ENCODE measurements at regions not wholly inside any gene's neighbourhood (a gene's known extent, or its start where the extent isn't known, plus 50 kb on each side); places are given as distances from the start of the nearest gene placed in this dataset.

- intact Hi-C loops (cut with DNase I) = no loop called here
- H3K27me3 ChIP-seq = peaks cover 4% of the 10 kb centered on the region
- H3K27ac ChIP-seq = no peak overlapping the region
- TF ChIP-seq, protein P1, sequence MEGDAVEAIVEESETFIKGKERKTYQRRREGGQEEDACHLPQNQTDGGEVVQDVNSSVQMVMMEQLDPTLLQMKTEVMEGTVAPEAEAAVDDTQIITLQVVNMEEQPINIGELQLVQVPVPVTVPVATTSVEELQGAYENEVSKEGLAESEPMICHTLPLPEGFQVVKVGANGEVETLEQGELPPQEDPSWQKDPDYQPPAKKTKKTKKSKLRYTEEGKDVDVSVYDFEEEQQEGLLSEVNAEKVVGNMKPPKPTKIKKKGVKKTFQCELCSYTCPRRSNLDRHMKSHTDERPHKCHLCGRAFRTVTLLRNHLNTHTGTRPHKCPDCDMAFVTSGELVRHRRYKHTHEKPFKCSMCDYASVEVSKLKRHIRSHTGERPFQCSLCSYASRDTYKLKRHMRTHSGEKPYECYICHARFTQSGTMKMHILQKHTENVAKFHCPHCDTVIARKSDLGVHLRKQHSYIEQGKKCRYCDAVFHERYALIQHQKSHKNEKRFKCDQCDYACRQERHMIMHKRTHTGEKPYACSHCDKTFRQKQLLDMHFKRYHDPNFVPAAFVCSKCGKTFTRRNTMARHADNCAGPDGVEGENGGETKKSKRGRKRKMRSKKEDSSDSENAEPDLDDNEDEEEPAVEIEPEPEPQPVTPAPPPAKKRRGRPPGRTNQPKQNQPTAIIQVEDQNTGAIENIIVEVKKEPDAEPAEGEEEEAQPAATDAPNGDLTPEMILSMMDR (IDR thresholded peaks at IDR 0.05) = peak in 3 of 6 experiments; percentile 4 to 19 (median 5)
- no peak for TF ChIP-seq POLR2A (IDR thresholded peaks at IDR 0.05)
- H3K9me3 ChIP-seq (replicated peaks in 1 of 3) = no peaks in the 10 kb centered on the region
- WGBS, 4 donors = 12 to 30% (median 23%) methylated on average over 2 to 6 of the region's 6 CpGs
- DNase-seq = no peak
- no peaks in the 10 kb centered on the region for H3K36me3 ChIP-seq (replicated peaks in 1 of 2)
- no peak overlapping the region for H3K4me3 ChIP-seq
- no peaks in the 10 kb centered on the region for H3K4me1 ChIP-seq (replicated peaks in 1 of 2)
These were observed 146.5 kb downstream of the SPANXN1 start for GRCh38 chrX:145393702-145394235.

DNA sequence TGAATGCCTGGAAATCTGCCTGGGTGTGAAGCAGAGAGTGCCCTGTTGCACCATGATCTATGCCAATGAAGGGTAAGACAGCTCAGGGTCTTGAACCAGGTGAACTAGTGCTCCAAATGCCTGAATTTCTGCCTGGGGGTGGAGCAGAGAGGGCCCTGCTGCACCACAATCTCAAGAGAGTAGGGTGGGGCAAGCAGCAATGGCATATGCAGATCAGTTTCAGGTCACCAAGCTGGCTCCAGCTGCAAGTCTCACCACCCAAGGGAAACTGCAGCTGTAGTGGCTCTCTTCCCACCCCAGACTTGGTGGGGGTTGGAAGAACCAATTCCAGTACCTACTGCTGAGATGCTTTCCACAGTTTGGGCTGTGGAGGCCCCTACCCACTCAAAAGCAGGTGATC, 147.0 kb downstream of the SPANXN1 start:
- peaks cover 4% of the 10 kb centered on the region for H3K27me3 ChIP-seq

DNA sequence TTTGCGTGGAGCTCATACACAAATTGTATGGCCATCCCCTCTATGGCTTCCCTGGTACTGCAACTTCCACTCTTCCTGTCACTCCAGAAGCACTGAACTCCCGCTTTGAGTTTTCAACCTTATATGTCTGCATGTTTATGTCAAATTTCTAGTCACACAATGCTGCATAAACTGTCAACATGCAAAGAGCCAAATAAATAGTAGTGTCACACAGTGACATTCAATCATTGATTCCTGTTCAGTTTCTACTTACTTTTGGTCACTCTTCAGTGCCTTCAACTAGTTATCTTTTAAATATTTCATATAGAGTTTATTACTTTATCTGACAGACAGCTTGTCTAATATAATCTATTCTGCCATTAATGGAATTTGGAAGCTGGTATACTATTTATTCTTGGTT, 149.3 kb downstream of the SPANXN1 start:
- no peaks in the 10 kb centered on the region for H3K27me3 ChIP-seq
- H3K9me3 ChIP-seq (replicated peaks in 1 of 3) = no peaks in the 10 kb centered on the region
- no peaks in the 10 kb centered on the region for H3K36me3 ChIP-seq (replicated peaks in 1 of 2)
- intact Hi-C loops (cut with DNase I) = no loop called here
- no peak overlapping the region for H3K4me3 ChIP-seq
- DNase-seq = no peak
- TF ChIP-seq, protein P1 (IDR thresholded peaks at IDR 0.05) = no peak
- no peak for TF ChIP-seq POLR2A (IDR thresholded peaks at IDR 0.05)
- no peak overlapping the region for H3K27ac ChIP-seq
- H3K4me1 ChIP-seq (replicated peaks in 1 of 2) = no peaks in the 10 kb centered on the region
- WGBS, 4 donors = 60 to 87% (median 73%) methylated on average over 2 of the region's 2 CpGs

More for the DNA sequence above, 147.0 kb downstream of the SPANXN1 start:
- Histone ChIP-seq H3K36me3 (replicated peaks in 1 of 2) (no peaks in the 10 kb centered on the region), H3K9me3 (replicated peaks in 1 of 3) (no peaks in the 10 kb centered on the region), H3K4me3 (no peak overlapping the region), H3K27ac (no peak overlapping the region), H3K4me1 (replicated peaks in 1 of 2) (no peaks in the 10 kb centered on the region)
- DNase-seq = no peak
- intact Hi-C loops (cut with DNase I) = no loop called here
- TF ChIP-seq POLR2A (IDR thresholded peaks at IDR 0.05) = no peak
- TF ChIP-seq, protein P1 (IDR thresholded peaks at IDR 0.05) = no peak

DNA sequence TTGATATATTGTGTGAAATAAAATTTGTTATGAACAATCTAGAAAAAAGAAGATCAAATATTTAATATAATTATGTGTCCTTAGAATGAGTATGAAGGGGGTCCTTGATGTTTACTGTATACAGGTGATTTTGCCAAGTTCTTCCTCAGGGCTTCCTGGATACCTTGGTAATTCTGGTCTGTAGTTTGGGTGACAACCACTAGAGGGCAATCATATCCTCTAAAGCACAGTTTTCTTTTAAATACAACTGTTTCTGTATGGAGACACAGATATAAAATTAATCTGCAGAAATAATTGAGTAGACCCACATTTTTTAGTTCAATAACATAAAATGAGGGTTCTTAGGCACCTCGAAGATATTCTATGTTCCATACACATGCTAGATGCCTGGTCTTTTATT, 157.7 kb downstream of the SPANXN1 start:
- Histone ChIP-seq H3K36me3 (replicated peaks in 1 of 2) (no peaks in the 10 kb centered on the region), H3K9me3 (replicated peaks in 1 of 3) (no peaks in the 10 kb centered on the region), H3K4me1 (replicated peaks in 1 of 2) (no peaks in the 10 kb centered on the region), H3K27ac (no peak overlapping the region), H3K4me3 (no peak overlapping the region), H3K27me3 (peaks cover 3% of the 10 kb centered on the region)
- DNase-seq = peak in 3 of 7 donors; percentile 17 to 29 (median 20)
- 0% methylated on average over 1 of the region's 1 CpG for WGBS, 4 donors
- intact Hi-C loops (cut with DNase I) = no loop called here
- no peak for TF ChIP-seq POLR2A (IDR thresholded peaks at IDR 0.05)
- TF ChIP-seq, protein P1 (IDR thresholded peaks at IDR 0.05) = peak in 5 of 6 experiments; percentile 35 to 68 (median 42)
